ENCODE measurements at regions not wholly inside any gene's neighbourhood (a gene's known extent, or its start where the extent isn't known, plus 50 kb on each side); places are given as distances from the start of the nearest gene placed in this dataset.

GRCh38 chr17:73770849-73771229, 126.6 kb upstream of the SDK2 start:
- no peak for TF ChIP-seq CTCF (IDR thresholded peaks at IDR 0.05; ENCODE audit: extremely low read depth, insufficient read depth, missing control alignments)
- no peak for DNase-seq (ENCODE audit: low spot score)
- in situ Hi-C loops (cut with MboI; ENCODE audit: low pct_unique_long_range_greater_than_20kb, low sequenced_read_pairs, unreplicated experiment), result no loop called here

- no peak for DNase-seq (ENCODE audit: low spot score)
- no peak for TF ChIP-seq CTCF (IDR thresholded peaks at IDR 0.05; ENCODE audit: extremely low read depth, insufficient read depth, missing control alignments)
- in situ Hi-C loops (cut with MboI; ENCODE audit: low pct_unique_long_range_greater_than_20kb, low sequenced_read_pairs, unreplicated experiment), result no loop called here
Observed at GRCh38 chr17:73772107-73772705, 128.0 kb upstream of the SDK2 start.

GRCh38 chr17:73773702-73774101, 129.5 kb upstream of the SDK2 start:
- in situ Hi-C loops (cut with MboI; ENCODE audit: low pct_unique_long_range_greater_than_20kb, low sequenced_read_pairs, unreplicated experiment), result no loop called here
- no peak for TF ChIP-seq CTCF (IDR thresholded peaks at IDR 0.05; ENCODE audit: extremely low read depth, insufficient read depth, missing control alignments)
- DNase-seq (ENCODE audit: low spot score), result no peak

- no peak for DNase-seq (ENCODE audit: low spot score)
- in situ Hi-C loops (cut with MboI; ENCODE audit: low pct_unique_long_range_greater_than_20kb, low sequenced_read_pairs, unreplicated experiment), result no loop called here
- no peak for TF ChIP-seq CTCF (IDR thresholded peaks at IDR 0.05; ENCODE audit: extremely low read depth, insufficient read depth, missing control alignments)
Observed at GRCh38 chr17:73774852-73775251, 130.6 kb upstream of the SDK2 start.

- in situ Hi-C loops (cut with MboI; ENCODE audit: low pct_unique_long_range_greater_than_20kb, low sequenced_read_pairs, unreplicated experiment), result no loop called here
- DNase-seq (ENCODE audit: low spot score), result no peak
- no peak for TF ChIP-seq CTCF (IDR thresholded peaks at IDR 0.05; ENCODE audit: extremely low read depth, insufficient read depth, missing control alignments)
Observed at GRCh38 chr17:73776351-73777130, 132.3 kb upstream of the SDK2 start.

- TF ChIP-seq CTCF (IDR thresholded peaks at IDR 0.05; ENCODE audit: extremely low read depth, insufficient read depth, missing control alignments), result no peak
- in situ Hi-C loops (cut with MboI; ENCODE audit: low pct_unique_long_range_greater_than_20kb, low sequenced_read_pairs, unreplicated experiment), result no loop called here
- no peak for DNase-seq (ENCODE audit: low spot score)
Observed at GRCh38 chr17:73777131-73777449, 132.8 kb upstream of the SDK2 start.

Measured in GM13977 (cell line).